K562 (cell line): ENCODE measurements at regions not wholly inside any gene's neighbourhood (a gene's known extent, or its start where the extent isn't known, plus 50 kb on each side); places are given as distances from the start of the nearest gene placed in this dataset.

ENCODE experiments used
- ATAC-seq: fragments of 200-7000 bp; cut with Tn5 transposase; 3 replicates; pipeline ENCODE4 v1.9.1; 2020; ENCODE audit warnings: moderate library complexity
- BruUV-seq: library from RNA; stranded (reverse); fragments of 400-500 nt; replicated peaks from 2 replicates; lab custom pipeline; 2021; lab: Mats Ljungman, UMichigan
- CTCF ChIA-PET: fragments of 300-600 bp; formaldehyde crosslinking; extraction: SDS; loops from one replicate; lab custom pipeline; 2021; ENCODE audit warnings: low intra/inter-chr PET ratio; lab: Yijun Ruan, JAX
- POLR2A ChIA-PET: fragments of 300-600, 350-650 bp; sonication (Branson Sonifier 250); formaldehyde crosslinking; extraction: SDS; loops from one replicate; lab custom pipeline; 2021; ENCODE audit warnings: antibody characterized with exemption, inconsistent platforms; lab: Yijun Ruan, JAX
- DNase-seq, 4 experiments: peaks; one replicate each; pipeline versions ENCODE4 v3.0.0 to v3.0.0-alpha.2; 2011 to 2018; ENCODE audit warnings: low spot score in 3 of 4, mixed read lengths in 3 of 4; ENCODE audit errors: extremely low read depth in 1 of 4
- FAIRE-seq: peaks from 2 replicates; lab custom pipeline; 2011; peaks lifted over from hg19 to GRCh38; lab: Jason Lieb, UNC
- H2AFZ ChIP-seq: 2 replicates; pipeline ENCODE4 v1.6.0; 2011; ENCODE audit warnings: low read depth, low read length, control low read depth, inconsistent platforms
- H3K27ac ChIP-seq: fragments of 200-600 bp; 3 replicates; pipeline ENCODE4 v1.8.0; 2011; ENCODE audit warnings: low read depth, mild to moderate bottlenecking, control low read depth, inconsistent platforms, low read length, moderate library complexity, mixed read lengths; ENCODE audit errors: extremely low read depth
- H3K27me3 ChIP-seq, 2 experiments: fragments of 300-600 bp in 1 of 2; 2 replicates in 1 of 2; 3 replicates in 1 of 2; pipeline versions ENCODE4 v1.6.0 to v1.8.0; 2011; ENCODE audit warnings: inconsistent platforms in 2 of 2, low read length in 2 of 2, mild to moderate bottlenecking in 1 of 2, mixed read lengths in 1 of 2, moderate library complexity in 1 of 2; ENCODE audit not compliant: control insufficient read depth in 2 of 2, insufficient read depth in 2 of 2
- H3K36me3 ChIP-seq: fragments of 300-600 bp; 3 replicates; pipeline ENCODE4 v1.8.0; 2011; ENCODE audit warnings: mild to moderate bottlenecking, low read length, inconsistent platforms; ENCODE audit not compliant: control insufficient read depth, insufficient read depth
- H3K4me1 ChIP-seq, 2 experiments: fragments of 200-600 bp in 1 of 2; replicated peaks in 1 of 2; 2 replicates in 1 of 2; 3 replicates in 1 of 2; pipeline versions ENCODE4 v1.5.1 to v1.8.0; 2011; ENCODE audit warnings: inconsistent platforms in 2 of 2, low read length in 2 of 2, mild to moderate bottlenecking in 1 of 2, mixed read lengths in 1 of 2, moderate library complexity in 1 of 2; ENCODE audit not compliant: control insufficient read depth in 2 of 2, insufficient read depth in 2 of 2
- H3K4me2 ChIP-seq: 2 replicates; pipeline ENCODE4 v1.6.1; 2011; ENCODE audit warnings: low read length, control low read depth, inconsistent platforms, mixed read lengths; ENCODE audit not compliant: insufficient read depth
- H3K4me3 ChIP-seq: fragments of 200-600 bp; sonication (generic), shearing (Covaris generic); 2 replicates; pipeline ENCODE4 v1.5.1; 2016; ENCODE audit warnings: control low read depth, inconsistent platforms
- H3K79me2 ChIP-seq: fragments of 200-600 bp; 3 replicates; pipeline ENCODE4 v1.8.0; 2011; ENCODE audit warnings: low read length, inconsistent platforms; ENCODE audit not compliant: control insufficient read depth, insufficient read depth
- H3K9ac ChIP-seq, 2 experiments: 2 replicates each; pipeline versions ENCODE4 v1.6.0 to v1.6.1; 2011; ENCODE audit warnings: low read depth in 2 of 2, low read length in 2 of 2, control low read depth in 1 of 2, inconsistent platforms in 1 of 2, mild to moderate bottlenecking in 1 of 2, mixed read lengths in 1 of 2; ENCODE audit not compliant: insufficient read depth in 1 of 2
- H3K9me1 ChIP-seq: one replicate; pipeline ENCODE4 v1.6.0; 2011; ENCODE audit warnings: inconsistent platforms, mild to moderate bottlenecking, low read length, moderate library complexity; ENCODE audit not compliant: control insufficient read depth, insufficient read depth
- H3K9me3 ChIP-seq: replicated peaks from 2 replicates; pipeline ENCODE4 v1.5.1; 2011; ENCODE audit warnings: low read depth, low read length, inconsistent platforms; ENCODE audit not compliant: control insufficient read depth, insufficient read depth
- H4K20me1 ChIP-seq: replicated peaks from 2 replicates; pipeline ENCODE4 v1.6.1; 2011; ENCODE audit warnings: low read length, inconsistent platforms, mixed read lengths; ENCODE audit not compliant: control insufficient read depth, insufficient read depth
- GATAD2A ChIP-seq: fragments of 450-650 bp; IDR thresholded peaks from 2 replicates; pipeline ENCODE4 v1.6.1; 2017
- GATAD2B ChIP-seq: fragments of 450-650 bp; IDR thresholded peaks from 2 replicates; pipeline ENCODE4 v1.6.1; 2017; ENCODE audit warnings: mild to moderate bottlenecking, borderline replicate concordance
- JUNB ChIP-seq: fragments of 450-650 bp; formaldehyde crosslinking; conservative IDR thresholded peaks from 2 replicates; pipeline ENCODE4 v1.4.0; 2020; ENCODE audit warnings: mild to moderate bottlenecking
- NUFIP1 ChIP-seq: fragments of 450-650 bp; IDR thresholded peaks from 2 replicates; pipeline ENCODE4 v1.6.1; 2018; ENCODE audit not compliant: partially characterized antibody
- PHB2 ChIP-seq: fragments of 450-650 bp; IDR thresholded peaks from 2 replicates; pipeline ENCODE4 v1.6.1; 2017; ENCODE audit warnings: low read depth
- POLR2A ChIP-seq: fragments of 450-650 bp; conservative IDR thresholded peaks from 2 replicates; pipeline ENCODE4 v1.6.1; 2016
- POLR3A ChIP-seq: IDR thresholded peaks from 2 replicates; pipeline ENCODE4 v1.6.1; 2011; ENCODE audit warnings: borderline replicate concordance, mild to moderate bottlenecking, moderate library complexity; ENCODE audit not compliant: insufficient read length, insufficient read depth; ENCODE audit errors: extremely low read depth
- SREBF2 ChIP-seq: sonication (generic); formaldehyde crosslinking; IDR thresholded peaks from 2 replicates; pipeline ENCODE4 v1.4.0; 2020; ENCODE audit warnings: mild to moderate bottlenecking, missing genetic modification reagents
- TBL1XR1 ChIP-seq, 2 experiments: IDR thresholded peaks; 2 replicates each; pipeline ENCODE4 v1.6.1; 2012; ENCODE audit warnings: improper control_type of control experiment in 2 of 2, low read length in 2 of 2, mild to moderate bottlenecking in 1 of 2
- U2AF1 ChIP-seq: fragments of 200-400 bp; formaldehyde crosslinking; optimal IDR thresholded peaks from 2 replicates; pipeline ENCODE3; 2017; ENCODE audit warnings: mild to moderate bottlenecking, low read depth, low read length, moderate library complexity
- ZEB2 ChIP-seq: fragments of 450-650 bp; IDR thresholded peaks from 2 replicates; pipeline ENCODE4 v1.6.1; 2016
- ZNF23 ChIP-seq: fragments of 250-450 bp; sonication (Bioruptor Pico); IDR thresholded peaks from 2 replicates; pipeline ENCODE4 v1.4.0; 2020; ENCODE audit warnings: mild to moderate bottlenecking
- WGBS: fragments of 100-300 bp; shearing (Covaris generic); methylation state at CpG from one replicate; pipeline ENCODE4 v1.1.6; 2016; ENCODE audit warnings: low coverage, mixed read lengths; ENCODE audit not compliant: insufficient coverage; ENCODE audit errors: missing lambda C conversion rate; 5-methylcytosine and 5-hydroxymethylcytosine counted together
- in situ Hi-C: fragments of 300-500 bp; cut with MboI; formaldehyde crosslinking; loops from 4 replicates; pipeline ENCODE4 v1.15.0; 2018; ENCODE audit warnings: inconsistent platforms, mixed read lengths
- intact Hi-C: fragments of 100-400 bp; cut with micrococcal nuclease; formaldehyde crosslinking; loops from 2 replicates; pipeline ENCODE4 v1.14.2; 2022
- TF ChIP-seq, protein P1 (sequence below): fragments of 200-800 bp; sonication (Bioruptor generic); IDR thresholded peaks from 2 replicates; pipeline ENCODE4 v1.6.1; 2017; ENCODE audit warnings: missing genetic modification characterization, missing compliant biosample characterization

DNA sequence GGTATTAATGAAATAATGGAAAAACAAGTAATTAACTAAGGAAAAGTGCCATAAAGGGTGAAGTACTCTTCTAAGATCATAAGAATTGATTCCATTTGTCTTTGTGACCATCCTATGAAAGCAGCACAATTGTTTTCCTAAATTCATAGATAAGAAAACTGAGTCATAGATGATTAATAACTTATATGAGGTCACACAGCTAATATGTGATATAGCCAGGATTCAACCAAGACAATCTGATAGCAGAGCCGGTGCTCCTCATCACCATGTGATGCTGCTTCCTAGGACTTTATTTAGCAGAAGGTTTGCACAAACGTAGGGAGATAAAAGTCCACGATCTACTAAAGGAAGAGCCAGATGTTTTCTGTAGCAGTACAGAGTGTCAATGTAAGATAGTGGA lies 181.5 kb upstream of the SYT1 start:
- no peaks in the 10 kb centered on the region for H3K9me3 ChIP-seq
- no peak overlapping the region for H3K9ac ChIP-seq
- no peak overlapping the region for H3K4me2 ChIP-seq
- H4K20me1 ChIP-seq, result no peaks in the 10 kb centered on the region
- in situ Hi-C loops (no loop called here), intact Hi-C loops (no loop called here)
- DNase-seq, result no peak
- CTCF ChIA-PET, result no interaction called here
- no TSS peak for BruUV-seq
- H3K27ac ChIP-seq, result no peak overlapping the region
- FAIRE-seq, result no peak
- WGBS, result 0% methylated on average over 3 of the region's 3 CpGs
- H3K79me2 ChIP-seq, result no peaks in the 10 kb centered on the region
- no peaks in the 10 kb centered on the region for H3K36me3 ChIP-seq
- no peak overlapping the region for H2AFZ ChIP-seq
- no peaks in the 10 kb centered on the region for H3K4me1 ChIP-seq
- H3K4me3 ChIP-seq, result no peak overlapping the region
- ATAC-seq, result no peak
- H3K27me3 ChIP-seq, result no peaks in the 10 kb centered on the region
- POLR2A ChIA-PET, result no interaction called here
- H3K9me1 ChIP-seq, result no peaks in the 10 kb centered on the region
- TF ChIP-seq GATAD2A (no peak), ZNF23 (CRISPR knock-in tag) (no peak), POLR3A (no peak), U2AF1 (no peak), PHB2 (no peak), POLR2A (no peak), SREBF2 (CRISPR knock-in tag) (no peak), NUFIP1 (no peak), GATAD2B (no peak), ZEB2 (no peak), JUNB (no peak), TBL1XR1 (IDR thresholded peaks at IDR 0.05; ENCODE audit: low read length in 2 of 2) (no peak)
- TF ChIP-seq, protein P1, sequence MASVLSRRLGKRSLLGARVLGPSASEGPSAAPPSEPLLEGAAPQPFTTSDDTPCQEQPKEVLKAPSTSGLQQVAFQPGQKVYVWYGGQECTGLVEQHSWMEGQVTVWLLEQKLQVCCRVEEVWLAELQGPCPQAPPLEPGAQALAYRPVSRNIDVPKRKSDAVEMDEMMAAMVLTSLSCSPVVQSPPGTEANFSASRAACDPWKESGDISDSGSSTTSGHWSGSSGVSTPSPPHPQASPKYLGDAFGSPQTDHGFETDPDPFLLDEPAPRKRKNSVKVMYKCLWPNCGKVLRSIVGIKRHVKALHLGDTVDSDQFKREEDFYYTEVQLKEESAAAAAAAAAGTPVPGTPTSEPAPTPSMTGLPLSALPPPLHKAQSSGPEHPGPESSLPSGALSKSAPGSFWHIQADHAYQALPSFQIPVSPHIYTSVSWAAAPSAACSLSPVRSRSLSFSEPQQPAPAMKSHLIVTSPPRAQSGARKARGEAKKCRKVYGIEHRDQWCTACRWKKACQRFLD (CRISPR knock-in tag), result no peak
